HG03108 (cell line): ENCODE measurements at regions not wholly inside any gene's neighbourhood (a gene's known extent, or its start where the extent isn't known, plus 50 kb on each side); places are given as distances from the start of the nearest gene placed in this dataset.

Source experiments
- ATAC-seq: cut with Tn5 transposase; IDR thresholded peaks from one replicate; pipeline ENCODE4 v1.9.1; 2021; ENCODE audit warnings: moderate library complexity; ENCODE audit not compliant: unreplicated experiment

GRCh38 chr21:43333298-43334062 is 93.5 kb downstream of the SIK1 start:
- no peak for ATAC-seq

DNA sequence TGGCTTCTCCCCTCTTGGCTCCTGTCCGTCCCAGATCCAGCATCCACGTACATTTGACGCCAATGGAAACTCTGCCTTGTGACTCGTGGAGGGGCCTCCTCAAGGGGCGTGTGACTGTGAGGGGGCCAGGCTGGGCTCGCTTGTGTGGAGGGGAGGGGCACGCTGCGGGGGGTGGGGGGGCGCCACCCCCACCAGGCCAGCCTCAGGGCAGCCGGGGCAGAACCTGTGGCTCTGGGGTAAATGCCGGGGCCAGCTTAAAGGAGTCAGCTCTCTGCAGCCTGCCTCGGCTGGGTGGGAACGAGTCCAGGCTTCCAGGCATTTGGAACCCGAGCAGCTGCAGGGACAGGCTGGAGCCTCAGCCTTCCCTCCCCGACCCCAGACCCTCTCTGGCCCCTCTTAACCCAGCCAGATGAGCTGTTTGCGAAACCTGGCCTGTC is 94.1 kb downstream of the SIK1 start:
- no peak for ATAC-seq

GRCh38 chr21:43331962-43332828 is 94.7 kb downstream of the SIK1 start:
- ATAC-seq: no peak

DNA sequence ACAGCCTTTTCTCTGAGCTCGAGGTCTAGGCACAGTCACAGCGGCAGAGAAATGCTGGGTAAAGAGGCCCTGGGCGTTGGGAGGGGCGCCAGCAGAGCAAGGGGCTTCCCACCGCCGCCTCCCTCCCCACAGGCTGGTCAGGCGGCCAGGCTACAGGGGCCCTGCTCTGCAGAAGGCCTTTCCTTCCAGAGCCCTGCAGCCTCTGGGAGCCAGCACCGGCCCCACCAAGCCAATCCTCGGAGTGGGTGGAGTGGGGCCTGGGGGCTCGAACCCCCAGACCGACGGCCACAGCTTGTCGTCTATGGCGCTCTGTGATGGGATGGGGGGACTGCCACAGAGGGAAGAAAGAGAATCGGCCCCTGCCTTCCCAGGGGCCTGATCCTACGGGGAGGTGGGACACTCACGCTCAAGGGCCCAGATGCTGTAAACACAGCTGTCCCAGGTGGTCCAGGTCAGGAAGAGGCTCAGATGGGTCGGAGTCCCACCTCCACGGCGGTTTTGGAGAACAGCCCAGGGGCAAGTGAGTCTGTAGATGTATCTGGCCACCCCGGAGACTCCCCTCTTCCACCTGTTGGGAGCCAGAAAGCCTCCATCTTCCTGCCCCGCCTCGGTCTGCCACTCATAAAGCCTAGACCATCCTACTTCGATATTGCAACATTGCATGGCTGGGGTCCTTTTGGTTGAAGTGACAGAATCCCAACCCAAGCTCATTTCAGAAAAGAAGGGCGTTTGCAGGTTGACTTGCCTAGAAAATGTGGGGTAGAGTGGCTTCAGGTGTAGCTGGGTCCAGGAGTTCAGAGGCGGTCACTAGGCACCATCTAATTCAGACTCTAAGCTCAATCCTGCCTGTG is 95.6 kb downstream of the SIK1 start:
- ATAC-seq: no peak

GRCh38 chr21:43330306-43330881 is 96.5 kb downstream of the SIK1 start:
- no peak for ATAC-seq

- ATAC-seq: no peak
Measured at GRCh38 chr21:43329711-43330269, 97.1 kb downstream of the SIK1 start.

- no peak for ATAC-seq
Measured at GRCh38 chr21:43328958-43329691, 97.8 kb downstream of the SIK1 start.

- no peak for ATAC-seq
Measured at GRCh38 chr21:43328185-43328957, 98.6 kb downstream of the SIK1 start.

GRCh38 chr21:43325968-43326715 is 100.8 kb downstream of the SIK1 start:
- no peak for ATAC-seq

- no peak for ATAC-seq
Measured at GRCh38 chr21:43325036-43325435, 101.9 kb downstream of the SIK1 start.

DNA sequence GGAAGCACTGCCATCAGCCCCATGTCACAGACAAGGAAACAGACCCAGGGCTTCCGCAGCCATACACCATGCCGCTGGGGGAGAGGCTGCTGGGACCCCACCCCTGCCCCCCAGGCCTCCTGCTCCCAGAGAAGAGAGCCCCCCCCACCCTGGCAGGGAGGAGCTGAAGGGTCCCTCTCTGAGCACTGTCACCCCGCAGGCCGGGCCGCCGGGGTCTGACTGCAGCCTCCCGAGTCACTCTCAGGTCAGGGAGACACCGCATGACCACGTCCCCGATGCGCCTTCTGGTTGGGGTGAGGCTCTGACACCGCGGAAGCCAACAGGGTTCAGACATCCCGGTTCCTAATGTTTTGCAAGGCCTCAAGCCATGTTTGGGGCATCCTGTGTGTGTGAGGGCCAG is 102.3 kb downstream of the SIK1 start:
- no peak for ATAC-seq

- no peak for ATAC-seq
Measured at GRCh38 chr21:43323244-43324005, 103.5 kb downstream of the SIK1 start.

DNA sequence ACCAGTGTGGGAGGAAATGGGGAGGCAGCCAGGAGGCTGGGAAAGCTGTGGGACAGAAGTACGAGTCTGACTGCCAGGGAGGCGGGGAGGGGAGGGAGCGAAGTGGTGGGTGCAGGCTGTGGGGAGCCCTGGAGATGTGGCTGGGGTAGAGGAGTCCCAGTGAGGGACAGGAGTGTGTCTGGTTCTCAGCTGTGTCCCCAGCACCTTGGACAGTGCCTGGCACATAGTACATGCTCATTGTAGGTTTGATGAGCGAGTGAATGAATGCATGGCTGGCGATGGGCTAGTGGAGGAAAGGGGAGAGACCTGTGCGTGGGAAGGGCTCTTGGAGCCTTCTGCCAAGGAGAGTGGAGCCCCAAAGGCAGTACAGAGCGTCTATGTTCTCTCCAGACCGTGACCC is 104.1 kb downstream of the SIK1 start:
- no peak for ATAC-seq

GRCh38 chr21:43322311-43322710 is 104.6 kb downstream of the SIK1 start:
- no peak for ATAC-seq

DNA sequence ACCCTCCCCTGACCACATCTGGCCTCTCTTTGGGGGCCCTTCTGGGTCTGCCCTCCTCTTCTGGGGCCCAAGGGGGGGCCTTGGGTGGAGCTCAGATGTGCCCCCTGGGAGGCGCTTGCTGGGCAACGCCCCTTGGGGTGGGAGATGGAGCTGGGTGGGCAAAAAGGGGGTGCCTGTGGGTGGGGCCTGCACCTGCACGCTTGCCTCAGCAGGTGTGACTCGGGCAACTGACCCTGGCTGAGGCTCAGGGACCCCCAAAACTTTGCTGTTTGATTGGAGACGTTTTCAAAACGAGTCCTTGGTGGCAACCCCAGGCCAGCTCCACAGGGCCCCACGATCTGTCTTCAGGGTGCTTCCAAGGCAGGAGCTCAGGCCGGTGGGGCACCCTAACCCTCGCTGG is 105.3 kb downstream of the SIK1 start:
- ATAC-seq: no peak

- ATAC-seq: no peak
Measured at GRCh38 chr21:43321111-43321510, 105.8 kb downstream of the SIK1 start.

- ATAC-seq: no peak
Measured at GRCh38 chr21:43320526-43320925, 106.4 kb downstream of the SIK1 start.
